ENCODE measurements at regions not wholly inside any gene's neighbourhood (a gene's known extent, or its start where the extent isn't known, plus 50 kb on each side); places are given as distances from the start of the nearest gene placed in this dataset.
A peak's percentile ranks its signal among the peaks of the same experiment; 100 is the strongest.
"Not testable (repeated sequence)": the region's sequence is repeated elsewhere in the genome, so short reads cannot be mapped to it uniquely, and the experiment has no call there.

DNA sequence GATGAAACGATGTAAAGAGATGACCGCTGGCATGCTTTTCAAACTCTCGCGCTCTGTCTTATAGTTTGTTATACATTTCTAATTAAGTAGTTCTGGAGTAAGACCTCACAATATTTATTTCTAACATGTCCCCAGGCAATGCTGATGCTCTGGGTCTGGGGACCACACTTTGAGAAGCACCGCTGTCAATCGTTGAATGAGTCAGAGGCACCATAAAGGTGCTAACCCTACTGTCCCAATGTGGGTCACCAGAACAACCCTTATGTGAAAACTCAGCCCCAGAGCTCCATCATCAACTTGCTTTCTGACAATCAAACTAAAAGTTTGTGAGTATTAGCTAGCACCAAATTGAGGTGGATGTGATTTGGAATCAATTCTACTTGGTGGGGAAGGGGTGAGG lies 284.1 kb upstream of the PRKCQ start:
- no peak for DNase-seq

DNA sequence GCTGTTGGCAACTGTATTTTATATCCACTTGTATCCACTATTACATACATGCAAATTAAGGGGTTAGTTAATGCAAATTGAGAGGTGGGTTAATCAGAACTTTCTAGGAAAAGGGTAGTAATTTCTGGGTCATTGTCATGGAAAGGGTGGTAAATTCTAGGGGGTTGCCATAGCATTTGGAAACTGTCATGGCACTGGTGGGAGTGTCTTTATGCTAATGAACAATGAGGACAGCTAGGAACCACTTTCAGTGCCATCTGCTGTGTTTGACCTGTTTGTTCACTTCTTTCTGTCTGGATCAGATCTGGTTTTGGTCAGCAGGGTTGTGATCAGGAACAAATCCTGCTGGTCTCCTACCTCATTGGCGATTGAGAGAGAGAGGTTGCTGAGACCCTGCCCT lies 283.3 kb upstream of the PRKCQ start:
- no peak for DNase-seq

DNA sequence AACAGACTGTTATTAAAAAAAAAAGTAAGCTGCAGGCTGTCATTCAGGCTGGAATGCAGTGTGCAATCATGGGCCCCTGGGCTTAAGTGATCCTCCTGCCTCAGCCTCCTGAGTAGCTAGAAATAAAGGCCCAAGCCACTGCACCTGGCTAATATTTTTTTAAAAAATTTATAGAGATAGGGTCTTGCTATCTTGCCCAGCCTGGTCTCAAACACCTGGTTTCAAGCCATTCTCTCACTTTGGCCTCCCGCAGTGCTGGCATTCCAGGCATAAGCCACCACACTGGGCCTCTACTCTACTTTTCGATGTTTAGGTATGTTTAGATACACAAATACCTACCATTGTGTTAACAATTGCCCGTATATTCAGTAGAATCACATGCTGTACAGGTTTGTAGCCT lies 270.4 kb upstream of the PRKCQ start:
- no peak for DNase-seq

DNA sequence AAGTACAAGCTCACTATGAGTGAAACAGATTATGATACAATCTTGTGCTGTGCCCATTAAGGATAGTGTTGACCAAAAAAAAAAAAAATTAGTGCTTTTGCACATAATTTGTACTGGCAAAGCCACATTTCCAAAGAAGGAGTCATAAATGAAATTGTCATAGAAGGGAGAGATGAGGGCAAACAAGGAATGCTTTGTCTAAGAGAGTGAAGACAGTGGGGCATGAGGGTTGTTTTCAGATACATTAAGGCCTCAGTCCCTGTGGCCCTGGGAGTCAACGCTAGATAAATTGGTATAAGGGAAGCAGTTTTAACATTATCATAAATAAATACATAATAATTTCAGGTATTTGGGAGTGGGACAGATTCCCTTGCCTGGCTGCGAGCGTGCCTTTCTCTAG lies 267.5 kb upstream of the PRKCQ start:
- DNase-seq, result no peak

DNA sequence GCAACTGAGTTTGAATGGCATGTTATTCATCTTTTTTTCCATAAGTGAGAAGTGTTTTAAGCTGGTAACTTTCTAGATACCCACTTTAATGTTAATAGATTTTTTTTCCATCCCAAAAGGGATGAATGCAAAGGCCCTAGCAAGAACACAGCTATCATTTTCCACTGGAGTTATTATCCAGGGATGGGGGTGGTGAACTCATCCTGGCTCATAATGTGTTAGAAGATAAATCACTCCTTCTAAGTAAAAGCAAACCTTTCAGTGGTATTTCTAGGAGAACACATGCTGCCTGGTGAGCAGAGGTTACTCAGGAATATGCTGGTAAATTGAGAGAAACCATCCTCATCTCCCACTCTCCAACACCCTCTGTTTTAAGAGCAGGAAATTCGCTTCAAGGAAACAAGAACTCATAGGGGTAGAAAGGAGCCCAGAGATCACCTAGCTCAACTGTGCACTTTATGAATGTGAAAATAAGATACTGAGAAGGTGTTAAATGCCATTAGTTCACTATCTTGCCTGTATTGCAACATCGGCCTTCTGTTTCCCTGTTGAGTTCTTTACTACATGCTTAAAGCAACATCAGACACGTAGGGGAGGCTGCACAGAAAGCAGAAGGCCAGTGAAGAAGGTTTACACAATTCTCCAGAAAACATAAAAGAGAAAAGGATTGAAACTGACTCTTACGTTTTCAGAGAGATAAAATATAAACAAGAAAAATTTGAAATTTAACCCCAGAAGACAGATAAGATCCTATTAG lies 264.0 kb upstream of the PRKCQ start:
- no peak for DNase-seq

DNA sequence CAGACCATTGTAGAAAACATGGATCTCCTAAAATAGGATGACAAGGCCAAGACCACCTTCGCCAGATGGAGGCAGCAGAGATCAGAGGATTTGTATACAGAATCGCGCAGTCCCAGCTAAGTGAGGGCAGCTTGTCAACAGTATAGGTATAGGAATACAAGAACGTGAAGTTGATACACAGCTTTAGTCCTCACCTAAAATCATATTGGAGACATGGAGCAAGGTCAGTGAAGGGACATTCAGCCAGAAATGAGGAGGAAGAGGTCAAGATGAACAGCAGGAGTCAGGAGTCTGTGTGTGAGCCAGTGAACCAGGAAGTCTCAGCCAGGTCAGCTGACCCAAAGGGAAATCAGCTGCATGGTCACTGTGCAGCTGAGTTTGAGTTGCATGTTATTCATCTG lies 263.4 kb upstream of the PRKCQ start:
- DNase-seq, result peak; percentile 4

DNA sequence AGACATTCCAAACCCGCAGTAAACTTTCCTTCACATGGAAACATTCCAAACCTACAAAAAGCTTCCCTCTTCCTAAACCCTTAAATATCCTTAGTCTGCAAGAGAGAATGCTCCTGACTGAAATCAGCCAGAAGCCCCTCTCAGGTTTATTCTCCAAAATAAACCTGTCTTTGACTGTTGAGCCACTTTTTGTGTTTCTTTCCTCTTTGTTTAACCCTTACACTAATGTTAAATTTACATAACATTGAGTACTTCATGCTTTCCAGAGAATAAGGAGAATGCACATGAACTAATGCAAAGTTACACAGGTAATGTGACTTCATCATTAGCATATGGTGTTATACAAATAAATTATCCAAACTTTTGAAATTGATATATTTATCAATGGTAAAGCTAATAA lies 262.6 kb upstream of the PRKCQ start:
- DNase-seq, result no peak

DNA sequence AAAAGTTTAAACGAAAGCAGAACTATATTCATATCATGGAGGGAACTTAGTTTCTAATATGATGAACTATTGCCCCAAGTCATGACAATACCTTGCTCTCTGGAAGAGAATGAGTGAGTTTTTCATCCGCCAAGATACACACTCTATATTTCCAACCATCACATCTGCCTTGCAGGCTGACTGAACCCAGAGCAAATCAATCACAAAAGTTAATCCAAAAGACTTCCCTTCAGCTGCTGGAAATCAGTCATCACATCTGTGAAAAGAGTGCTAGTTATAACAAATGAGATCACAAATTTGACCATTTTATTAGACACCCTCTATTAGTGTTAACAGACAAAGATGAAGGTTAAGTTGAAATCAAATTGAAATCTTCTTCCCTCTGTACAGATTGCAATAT lies 261.7 kb upstream of the PRKCQ start:
- DNase-seq, result no peak

DNA sequence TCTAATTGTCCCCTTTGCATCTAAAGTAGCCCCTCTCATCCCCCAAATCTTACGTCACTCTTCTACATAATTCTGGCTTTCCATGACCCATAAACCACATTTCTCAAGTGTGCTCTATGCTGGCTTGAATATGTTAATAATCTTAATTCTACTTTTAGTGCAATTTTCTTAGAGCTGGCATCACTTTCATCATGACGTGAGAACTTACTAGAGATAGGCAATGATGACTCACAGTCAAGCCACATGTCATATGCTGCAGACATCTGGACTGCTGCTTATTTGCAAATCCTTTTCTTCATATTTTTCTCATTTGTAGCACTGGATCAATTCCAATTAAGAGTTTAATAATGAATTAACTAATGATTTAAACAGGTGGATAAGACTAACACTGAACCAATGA lies 260.7 kb upstream of the PRKCQ start:
- DNase-seq, result no peak

DNA sequence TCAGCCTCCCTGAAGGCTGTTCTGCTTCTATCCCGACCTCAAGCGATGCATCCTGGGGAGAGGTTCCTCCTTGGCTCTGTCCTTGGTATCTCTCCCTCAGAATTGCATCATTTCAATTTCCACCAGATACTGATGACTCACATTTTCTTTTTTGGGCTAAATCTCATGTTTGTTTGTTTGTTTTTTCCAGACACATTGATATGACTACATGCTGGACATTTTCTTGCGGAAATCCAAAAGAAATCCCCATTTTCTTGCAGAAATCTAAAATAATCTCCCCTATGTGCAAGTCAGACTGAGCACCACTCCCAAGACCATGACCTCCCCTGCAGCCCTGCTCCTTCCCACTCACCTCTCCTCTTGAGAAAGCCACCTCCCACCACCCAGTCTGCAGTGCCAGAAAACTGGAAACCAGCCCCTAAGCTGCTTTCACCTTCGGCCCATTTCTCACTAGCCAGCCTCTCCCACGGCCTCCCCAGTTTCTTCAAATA lies 260.2 kb upstream of the PRKCQ start:
- no peak for DNase-seq

DNA sequence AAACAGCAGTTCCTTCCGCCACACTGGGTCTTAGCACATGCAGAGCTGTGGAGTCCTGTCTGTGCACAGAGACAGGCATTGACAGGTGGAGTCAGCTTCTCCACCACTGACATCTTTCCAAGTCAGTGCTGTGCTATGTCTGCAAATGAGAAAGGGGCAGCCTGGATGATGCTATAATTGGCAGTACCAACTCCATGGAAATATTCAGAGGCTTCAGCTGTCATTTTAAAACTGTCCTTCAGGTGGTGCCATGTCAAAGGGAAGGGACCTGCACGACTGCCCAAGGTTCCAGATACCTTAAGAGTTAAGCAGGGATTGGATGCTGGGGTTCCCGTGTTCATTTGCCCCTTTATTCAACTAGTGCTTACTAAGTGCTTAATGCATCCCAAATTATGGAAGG lies 258.0 kb upstream of the PRKCQ start:
- no peak for DNase-seq

DNA sequence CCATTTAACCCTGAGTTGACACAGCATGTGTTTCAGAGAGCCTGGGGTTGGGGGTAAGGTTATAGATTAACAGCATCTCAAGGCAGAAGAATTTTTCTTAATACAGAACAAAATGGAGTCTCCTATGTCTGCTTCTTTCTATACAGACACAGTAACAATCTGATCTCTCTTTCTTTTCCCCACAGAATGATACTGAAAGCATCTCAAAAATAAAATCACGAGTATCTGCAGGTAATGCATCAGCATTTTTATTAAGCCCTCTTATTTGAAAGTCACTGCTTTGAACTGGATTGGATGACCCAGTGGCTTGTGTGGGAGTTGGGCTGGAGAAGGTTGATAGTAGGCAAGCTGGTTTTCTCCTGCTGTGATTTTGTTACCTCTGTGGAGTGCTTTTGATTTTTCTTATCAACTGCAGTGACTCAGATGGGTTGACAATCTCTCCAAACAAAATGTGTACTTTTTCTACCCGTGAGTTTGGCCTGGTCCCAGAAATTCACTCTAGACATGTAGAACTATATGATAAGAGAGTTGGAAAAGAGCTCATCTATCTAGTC lies 253.5 kb upstream of the PRKCQ start:
- DNase-seq, result no peak

DNA sequence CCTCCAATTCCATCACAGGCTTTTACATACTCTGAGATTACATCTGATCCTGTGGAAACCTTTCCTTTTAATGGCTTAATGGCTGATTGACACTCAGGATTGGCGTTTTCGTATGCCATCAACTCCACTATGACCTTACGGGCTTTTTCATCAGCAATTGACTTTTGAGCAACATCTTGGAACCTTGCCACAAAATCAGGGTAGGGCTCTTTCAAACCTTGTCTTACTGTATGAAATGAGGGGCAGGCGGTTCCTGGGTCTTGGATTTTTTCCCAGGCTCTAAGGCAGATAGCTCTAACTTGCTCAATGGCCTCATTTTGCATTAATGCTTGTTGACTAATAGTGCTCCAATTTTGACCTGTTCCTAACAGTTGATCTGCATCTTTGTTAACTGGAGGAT lies 250.9 kb upstream of the PRKCQ start:
- DNase-seq, result not testable (repeated sequence)

DNA sequence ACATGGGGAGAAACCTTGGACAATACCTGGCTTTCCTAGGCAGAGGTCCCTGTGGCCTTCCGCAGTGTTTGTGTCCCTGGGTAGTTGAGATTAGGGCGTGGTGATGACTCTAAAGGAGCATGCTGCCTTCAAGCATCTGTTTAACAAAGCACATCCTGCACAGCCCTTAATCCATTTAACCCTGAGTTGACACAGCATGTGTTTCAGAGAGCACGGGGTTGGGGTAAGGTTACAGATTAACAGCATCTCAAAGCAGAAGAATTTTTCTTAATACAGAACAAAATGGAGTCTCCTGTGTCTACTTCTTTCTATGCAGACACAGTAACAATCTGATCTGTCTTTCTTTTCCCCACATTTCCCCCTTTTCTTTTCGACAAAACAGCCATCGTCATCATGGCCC lies 244.7 kb upstream of the PRKCQ start:
- not testable (repeated sequence) for DNase-seq

DNA sequence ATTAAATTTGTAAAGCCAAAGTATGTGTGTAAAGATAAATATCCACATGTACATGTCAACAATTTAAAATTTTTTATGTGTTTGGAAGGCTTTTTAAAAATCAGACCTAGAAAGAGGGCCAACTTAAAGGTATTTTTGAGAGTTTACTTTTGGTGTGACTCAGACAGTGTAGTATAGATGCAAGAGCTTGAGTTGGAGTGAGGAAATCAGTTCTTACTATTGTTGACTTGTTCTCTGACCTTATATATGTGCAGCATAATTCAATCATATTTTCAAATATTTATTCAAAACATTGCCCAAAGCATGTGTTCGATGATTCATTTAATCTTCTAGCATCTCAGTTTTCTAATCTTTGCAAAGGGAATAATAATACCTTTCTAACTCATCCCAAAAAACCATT lies 243.7 kb upstream of the PRKCQ start:
- no peak for DNase-seq

DNA sequence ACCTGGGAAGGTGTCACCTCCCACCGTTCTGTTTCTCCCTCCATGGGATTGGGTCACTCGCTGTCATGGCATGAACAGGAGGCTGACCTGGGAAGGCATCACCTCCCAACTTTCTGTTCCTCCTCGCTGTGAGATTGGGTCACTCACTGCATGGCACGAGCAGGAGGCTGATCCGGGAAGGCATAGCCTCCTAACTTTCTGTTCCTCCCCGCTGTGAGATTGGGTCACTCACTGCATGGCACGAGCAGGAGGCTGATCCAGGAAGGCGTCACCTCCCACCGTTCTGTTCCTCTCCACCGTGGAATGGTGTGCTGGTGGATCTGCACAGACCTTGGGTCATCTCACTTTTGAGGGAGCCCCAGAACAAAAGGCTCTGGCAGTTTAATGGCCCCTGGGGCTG lies 239.2 kb upstream of the PRKCQ start:
- DNase-seq, result no peak

DNA sequence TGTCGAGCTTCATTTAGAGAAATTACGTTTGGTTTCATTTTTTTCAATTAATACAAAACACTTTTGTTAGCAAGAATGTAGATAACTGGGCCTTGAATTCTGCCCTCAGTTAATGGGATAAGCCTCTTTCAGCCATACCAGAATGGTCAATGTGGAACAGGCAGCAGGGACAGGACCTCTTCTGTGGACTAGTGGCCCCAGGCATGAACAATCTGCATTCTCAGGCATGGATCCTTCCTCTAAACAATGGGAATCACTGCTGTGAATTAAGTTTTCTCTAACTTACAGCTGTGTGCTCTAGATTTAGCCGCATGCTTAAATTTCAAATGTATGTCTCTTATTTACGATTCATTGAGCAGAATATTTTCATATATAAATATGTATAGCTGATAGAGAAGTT lies 237.7 kb upstream of the PRKCQ start:
- no peak for DNase-seq

DNA sequence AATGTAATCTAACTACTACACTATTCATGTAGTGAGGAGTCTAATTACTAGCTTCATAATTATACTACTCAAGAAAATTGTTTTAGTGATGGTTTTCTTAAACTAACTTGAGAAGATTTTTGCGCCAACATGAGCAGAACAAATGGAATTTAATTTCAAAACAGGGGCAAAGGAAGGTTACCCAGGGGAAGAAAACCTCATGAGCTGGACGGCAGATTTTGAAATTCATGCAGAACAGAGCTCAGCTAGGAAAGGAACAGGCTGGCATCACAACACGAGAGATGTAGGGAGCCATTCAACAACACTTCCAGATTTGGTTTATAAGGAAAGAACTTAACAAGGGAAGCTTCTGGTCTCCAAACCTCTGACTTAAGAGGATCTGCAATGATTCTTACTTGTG lies 235.3 kb upstream of the PRKCQ start:
- DNase-seq, result no peak

DNA sequence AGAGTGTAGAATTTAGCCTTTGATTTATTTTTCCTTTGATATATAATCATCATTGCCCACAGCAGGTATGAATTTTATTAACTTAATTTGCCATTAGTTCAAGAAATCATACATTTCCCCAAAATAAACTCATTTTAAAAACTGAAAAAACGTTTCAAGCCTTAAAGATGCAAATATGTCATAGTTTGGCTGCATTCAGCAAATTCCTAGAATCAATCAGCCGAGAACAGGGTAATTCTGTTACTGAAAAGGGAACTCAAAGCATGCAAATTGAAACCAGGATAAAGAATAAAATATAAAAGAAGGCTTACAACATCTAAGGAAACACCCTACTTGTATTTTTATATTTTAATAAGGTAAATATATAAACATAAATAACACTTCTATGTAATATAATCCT lies 233.8 kb upstream of the PRKCQ start:
- no peak for DNase-seq

DNA sequence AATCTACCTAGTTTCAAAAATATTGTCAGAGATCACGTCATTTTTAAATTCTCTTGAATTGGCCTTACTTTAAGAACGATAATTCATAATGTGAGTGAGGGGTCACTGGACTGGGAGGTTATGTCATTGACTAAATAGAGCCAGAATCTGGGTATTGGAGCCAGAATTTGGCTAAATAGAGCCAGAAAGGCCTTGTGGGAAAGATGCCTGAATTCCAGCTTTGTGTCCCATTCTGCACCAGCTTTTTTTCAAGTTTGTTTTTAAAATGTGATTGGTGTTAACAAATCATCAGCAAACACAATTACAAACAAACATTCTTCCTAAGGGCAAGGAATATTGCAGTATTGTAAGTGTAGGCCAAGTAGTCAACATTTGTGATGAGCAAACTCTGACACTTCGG lies 233.2 kb upstream of the PRKCQ start:
- DNase-seq, result no peak

DNA sequence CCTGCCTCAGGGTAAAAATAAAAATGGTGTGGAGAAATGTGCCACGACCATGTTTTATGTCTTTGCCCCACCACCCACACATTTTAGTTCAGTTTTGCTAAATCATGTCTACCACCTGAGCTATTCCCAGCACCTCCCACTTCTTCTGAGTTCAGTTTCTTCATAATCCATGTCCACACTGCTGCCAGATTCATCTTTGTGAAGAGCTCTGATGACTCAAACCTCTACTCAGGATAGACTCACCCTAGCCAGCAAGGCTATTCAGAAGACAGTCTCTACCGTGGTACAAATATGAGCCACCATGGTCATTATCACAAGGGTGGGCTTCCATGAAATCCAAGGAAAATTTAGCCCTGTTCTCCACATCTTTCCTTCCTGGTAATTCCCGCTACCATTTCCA lies 231.1 kb upstream of the PRKCQ start:
- no peak for DNase-seq

DNA sequence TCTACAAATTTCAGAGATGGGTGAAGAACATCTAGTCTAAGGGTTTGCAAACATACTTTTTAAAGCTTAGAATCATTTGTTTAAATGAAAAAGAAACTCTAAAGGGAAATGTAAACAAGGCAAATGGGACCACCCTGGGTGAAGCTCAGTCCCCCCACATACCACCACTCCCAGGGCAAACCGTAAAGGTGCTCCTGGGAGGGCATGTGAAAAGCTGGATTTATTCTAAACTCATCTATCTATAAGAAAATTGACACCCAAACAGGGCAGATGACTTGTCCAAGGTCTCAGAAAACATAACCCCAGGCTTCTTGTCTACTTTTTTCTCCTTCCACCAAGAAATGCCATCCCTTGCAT lies 223.3 kb upstream of the PRKCQ start:
- no peak for DNase-seq

DNA sequence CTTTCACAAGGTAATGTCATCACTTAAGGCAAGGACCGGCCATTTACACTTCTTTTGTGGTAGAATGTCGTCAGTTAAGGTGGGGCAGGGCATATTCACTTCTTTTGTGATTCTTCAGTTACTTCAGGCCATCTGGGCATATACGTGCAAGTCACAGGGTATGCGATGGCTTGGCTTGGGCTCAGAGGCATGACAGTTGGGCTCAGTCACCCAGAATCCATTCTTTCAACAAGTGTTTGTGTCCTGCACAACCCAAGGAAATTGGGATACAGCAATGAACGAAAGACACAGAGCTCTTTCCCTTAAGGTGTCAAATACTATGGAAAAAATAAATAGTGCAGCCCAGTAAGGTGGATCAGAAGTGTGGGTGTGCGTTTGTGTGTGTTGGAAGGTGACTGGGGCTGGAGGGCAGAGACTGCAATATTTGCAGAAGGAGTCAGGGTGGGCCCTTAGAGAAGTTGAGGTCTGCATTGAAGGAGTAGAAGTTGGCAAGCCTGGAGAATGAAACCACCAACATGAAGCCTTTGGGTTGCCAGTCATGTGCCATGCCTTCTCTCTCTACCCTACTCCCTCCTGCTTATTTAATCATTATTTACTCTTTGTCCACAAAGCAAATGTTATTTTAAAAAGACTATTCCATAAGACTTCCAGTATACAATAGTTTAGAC lies 222.8 kb upstream of the PRKCQ start:
- no peak for DNase-seq

DNA sequence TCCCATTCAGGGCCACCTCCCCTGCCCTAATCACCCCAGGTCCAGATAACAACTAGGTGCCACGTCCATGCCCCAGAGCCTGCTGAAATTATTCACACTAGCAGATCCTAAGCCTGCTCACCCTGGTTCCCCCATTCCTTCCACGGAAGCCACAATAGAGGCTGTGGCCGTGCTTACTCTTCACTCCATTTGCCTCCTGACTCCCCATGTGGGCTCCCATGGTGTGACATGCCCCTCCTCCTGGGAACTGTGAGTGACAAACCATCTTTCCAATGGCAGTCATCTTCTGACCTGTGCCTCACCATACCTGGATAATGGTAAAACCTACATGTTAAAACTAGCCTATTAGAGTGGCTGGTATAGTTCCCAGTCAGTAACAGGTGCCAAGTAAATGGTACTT lies 216.2 kb upstream of the PRKCQ start:
- no peak for DNase-seq

DNA sequence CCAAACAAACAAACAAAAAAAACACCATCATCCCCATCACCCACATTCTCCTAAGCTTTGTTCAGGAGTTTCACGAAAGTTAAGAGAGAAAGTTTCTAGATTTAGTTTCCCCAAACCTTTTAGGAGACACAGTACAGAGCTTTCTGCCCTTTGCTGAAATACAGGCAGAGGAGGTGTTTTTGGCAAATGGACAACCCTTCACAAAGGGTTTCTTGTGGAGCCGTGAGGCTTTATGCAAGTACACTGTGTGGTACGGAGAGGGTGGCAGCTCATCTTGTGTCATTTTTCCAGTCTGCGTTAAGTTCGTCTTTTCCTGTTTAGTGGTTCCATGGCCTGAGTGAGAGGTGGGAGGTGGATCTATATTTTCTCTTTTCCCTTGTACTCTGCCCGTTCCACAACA lies 215.5 kb upstream of the PRKCQ start:
- DNase-seq, result no peak
